Neural crest cell (in vitro differentiated cells): ENCODE measurements at regions not wholly inside any gene's neighbourhood (a gene's known extent, or its start where the extent isn't known, plus 50 kb on each side); places are given as distances from the start of the nearest gene placed in this dataset.
A peak's percentile ranks its signal among the peaks of the same experiment; 100 is the strongest.

Experiments used
- DNase-seq: peaks from one replicate; pipeline ENCODE4 v3.0.0; 2021; ENCODE audit warnings: low read depth, mixed read lengths, low spot score
- H3K27ac Mint-ChIP-seq: one replicate; pipeline ENCODE4 v1.8.0; 2021; ENCODE audit warnings: mild to moderate bottlenecking, mixed read lengths; ENCODE audit not compliant: unreplicated experiment
- H3K27me3 Mint-ChIP-seq: 2 replicates; pipeline ENCODE4 v1.8.0; 2021; ENCODE audit warnings: low read depth, mild to moderate bottlenecking, mixed read lengths
- H3K36me3 Mint-ChIP-seq: 2 replicates; pipeline ENCODE4 v1.8.0; 2021; ENCODE audit warnings: low read depth, mild to moderate bottlenecking, mixed read lengths
- H3K4me1 Mint-ChIP-seq: 2 replicates; pipeline ENCODE4 v1.8.0; 2021; ENCODE audit warnings: mixed read lengths
- H3K4me3 Mint-ChIP-seq: one replicate; pipeline ENCODE4 v1.8.0; 2021; ENCODE audit warnings: mild to moderate bottlenecking, mixed read lengths
- H3K9me3 Mint-ChIP-seq: 2 replicates; pipeline ENCODE4 v1.8.0; 2021; ENCODE audit warnings: mixed read lengths
- TF ChIP-seq, protein P1 (sequence below): fragments of 200-600 bp; sonication (generic); conservative IDR thresholded peaks from 2 replicates; pipeline ENCODE4 v1.5.0; 2021; ENCODE audit warnings: antibody characterized with exemption, mild to moderate bottlenecking

DNA sequence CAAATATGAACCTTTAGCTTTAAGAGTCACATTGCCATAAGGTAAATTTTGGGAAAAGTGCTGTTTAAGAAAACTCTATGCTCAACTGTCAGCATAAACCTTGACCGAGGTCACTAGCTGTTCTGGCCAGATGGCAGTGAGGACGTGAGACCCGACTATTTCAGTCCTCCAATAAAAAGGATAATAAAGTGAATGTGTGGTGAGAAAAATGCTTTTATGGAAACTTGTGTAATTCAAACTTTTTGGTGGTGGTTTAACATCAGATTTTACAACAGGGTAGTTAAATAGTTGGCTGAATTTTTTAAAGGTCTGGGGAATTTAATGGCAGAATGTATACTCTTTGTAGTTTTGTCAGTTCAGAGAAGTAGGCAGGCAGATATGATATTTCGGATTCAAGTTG, 391.1 kb downstream of the PMP22 start:
- TF ChIP-seq, protein P1, sequence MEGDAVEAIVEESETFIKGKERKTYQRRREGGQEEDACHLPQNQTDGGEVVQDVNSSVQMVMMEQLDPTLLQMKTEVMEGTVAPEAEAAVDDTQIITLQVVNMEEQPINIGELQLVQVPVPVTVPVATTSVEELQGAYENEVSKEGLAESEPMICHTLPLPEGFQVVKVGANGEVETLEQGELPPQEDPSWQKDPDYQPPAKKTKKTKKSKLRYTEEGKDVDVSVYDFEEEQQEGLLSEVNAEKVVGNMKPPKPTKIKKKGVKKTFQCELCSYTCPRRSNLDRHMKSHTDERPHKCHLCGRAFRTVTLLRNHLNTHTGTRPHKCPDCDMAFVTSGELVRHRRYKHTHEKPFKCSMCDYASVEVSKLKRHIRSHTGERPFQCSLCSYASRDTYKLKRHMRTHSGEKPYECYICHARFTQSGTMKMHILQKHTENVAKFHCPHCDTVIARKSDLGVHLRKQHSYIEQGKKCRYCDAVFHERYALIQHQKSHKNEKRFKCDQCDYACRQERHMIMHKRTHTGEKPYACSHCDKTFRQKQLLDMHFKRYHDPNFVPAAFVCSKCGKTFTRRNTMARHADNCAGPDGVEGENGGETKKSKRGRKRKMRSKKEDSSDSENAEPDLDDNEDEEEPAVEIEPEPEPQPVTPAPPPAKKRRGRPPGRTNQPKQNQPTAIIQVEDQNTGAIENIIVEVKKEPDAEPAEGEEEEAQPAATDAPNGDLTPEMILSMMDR = no peak
- DNase-seq = no peak
- Mint-ChIP-seq H3K9me3 (peaks cover 14% of the 10 kb centered on the region), H3K4me1 (peaks cover 4% of the 10 kb centered on the region), H3K27me3 (no peaks in the 10 kb centered on the region), H3K27ac (peak overlapping the region; percentile 5), H3K36me3 (peaks cover 8% of the 10 kb centered on the region), H3K4me3 (no peak overlapping the region)

DNA sequence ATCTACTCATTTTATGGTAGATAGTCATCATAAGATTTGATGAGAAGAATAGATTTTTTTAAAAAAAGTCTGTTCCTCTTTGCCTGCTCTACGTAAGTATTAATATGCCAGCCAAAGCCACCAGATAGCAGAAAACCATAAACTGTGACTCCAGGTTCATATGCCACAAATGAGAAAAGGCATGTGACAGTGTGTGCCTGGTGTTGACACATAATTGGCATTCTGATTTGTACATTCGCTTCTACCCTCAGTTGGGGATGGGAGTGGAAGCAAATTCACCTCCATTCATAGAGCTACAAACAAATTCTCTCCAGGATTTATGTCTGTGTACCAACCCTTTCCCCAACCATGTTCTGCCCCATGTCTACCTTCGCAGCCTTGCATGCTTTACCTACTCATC, 391.6 kb downstream of the PMP22 start:
- peaks cover 15% of the 10 kb centered on the region for H3K9me3 Mint-ChIP-seq
- H3K27me3 Mint-ChIP-seq = no peaks in the 10 kb centered on the region
- no peak overlapping the region for H3K27ac Mint-ChIP-seq

DNA sequence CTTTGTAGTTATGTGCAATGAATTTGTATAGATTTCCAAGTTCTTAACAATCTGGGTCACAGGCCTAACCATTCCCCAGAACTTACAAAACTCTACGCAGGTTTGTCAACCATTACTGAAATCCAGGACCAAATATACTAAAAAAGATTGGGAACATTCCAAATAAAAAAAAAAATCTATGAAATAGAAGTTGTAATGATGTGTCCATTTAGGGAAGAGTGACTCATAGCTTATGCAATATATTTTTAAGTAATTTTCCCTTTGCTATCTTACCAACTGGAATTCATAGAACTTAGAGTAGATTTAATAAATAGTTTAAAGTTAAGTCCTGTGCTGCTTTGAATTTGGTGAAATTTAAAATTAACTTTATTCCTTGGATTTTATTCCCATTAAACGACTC, 393.2 kb downstream of the PMP22 start:
- Mint-ChIP-seq H3K9me3 (peaks cover 18% of the 10 kb centered on the region), H3K27me3 (no peaks in the 10 kb centered on the region), H3K4me1 (peaks cover 4% of the 10 kb centered on the region), H3K4me3 (no peak overlapping the region), H3K27ac (no peak overlapping the region), H3K36me3 (peaks cover 8% of the 10 kb centered on the region)
- DNase-seq = no peak
- TF ChIP-seq, protein P1 = no peak

More for the DNA sequence above, 391.6 kb downstream of the PMP22 start:
- DNase-seq = no peak
- Mint-ChIP-seq H3K4me3 (no peak overlapping the region), H3K36me3 (peaks cover 8% of the 10 kb centered on the region), H3K4me1 (peaks cover 4% of the 10 kb centered on the region)
- TF ChIP-seq, protein P1 = no peak

DNA sequence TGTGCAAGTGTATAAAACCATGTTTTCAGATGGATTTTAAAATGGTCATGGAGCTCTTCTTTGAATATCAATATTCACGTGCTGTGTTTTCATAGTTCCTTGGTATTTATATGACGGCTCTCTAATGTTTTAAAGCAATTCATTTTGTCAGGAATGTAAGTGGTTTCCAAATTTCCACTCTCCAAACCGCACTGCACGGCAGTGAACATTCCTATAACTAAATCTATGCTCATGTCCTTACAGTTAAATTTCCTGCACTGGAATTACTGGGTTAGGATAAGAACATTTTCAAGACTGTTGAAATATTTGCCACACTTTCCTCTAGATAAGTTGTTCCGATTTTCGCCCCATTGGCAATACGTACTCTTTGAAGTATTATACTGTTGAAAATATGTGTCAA, 398.9 kb downstream of the PMP22 start:
- DNase-seq = no peak
- H3K27me3 Mint-ChIP-seq = no peaks in the 10 kb centered on the region
- H3K27ac Mint-ChIP-seq = no peak overlapping the region
- peaks cover 9% of the 10 kb centered on the region for H3K36me3 Mint-ChIP-seq
- H3K4me3 Mint-ChIP-seq = no peak overlapping the region
- H3K9me3 Mint-ChIP-seq = peaks cover 17% of the 10 kb centered on the region
- TF ChIP-seq, protein P1 = no peak
- H3K4me1 Mint-ChIP-seq = peaks cover 11% of the 10 kb centered on the region

DNA sequence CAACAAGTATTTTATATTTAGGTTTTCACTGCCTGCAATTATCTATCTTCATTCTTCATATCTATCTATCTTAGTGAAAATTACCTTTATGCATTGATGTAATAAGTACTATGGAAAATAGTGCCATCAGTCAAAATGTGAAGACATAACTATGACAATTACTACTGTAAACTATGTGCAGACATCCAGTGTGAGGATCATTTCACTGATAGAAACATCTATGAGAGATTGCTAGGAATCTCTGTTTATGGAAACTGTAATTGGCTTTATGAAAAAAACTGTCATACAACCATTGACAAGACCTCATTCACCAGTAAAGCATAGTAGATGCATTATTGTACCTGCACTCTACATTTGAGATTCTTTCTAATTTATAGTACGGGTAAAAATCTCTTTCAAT, 401.0 kb downstream of the PMP22 start:
- no peak overlapping the region for H3K27ac Mint-ChIP-seq
- peaks cover 13% of the 10 kb centered on the region for H3K9me3 Mint-ChIP-seq
- TF ChIP-seq, protein P1 = no peak
- no peaks in the 10 kb centered on the region for H3K27me3 Mint-ChIP-seq
- H3K4me1 Mint-ChIP-seq = peaks cover 30% of the 10 kb centered on the region
- DNase-seq = no peak
- no peak overlapping the region for H3K4me3 Mint-ChIP-seq
- peaks cover 11% of the 10 kb centered on the region for H3K36me3 Mint-ChIP-seq

DNA sequence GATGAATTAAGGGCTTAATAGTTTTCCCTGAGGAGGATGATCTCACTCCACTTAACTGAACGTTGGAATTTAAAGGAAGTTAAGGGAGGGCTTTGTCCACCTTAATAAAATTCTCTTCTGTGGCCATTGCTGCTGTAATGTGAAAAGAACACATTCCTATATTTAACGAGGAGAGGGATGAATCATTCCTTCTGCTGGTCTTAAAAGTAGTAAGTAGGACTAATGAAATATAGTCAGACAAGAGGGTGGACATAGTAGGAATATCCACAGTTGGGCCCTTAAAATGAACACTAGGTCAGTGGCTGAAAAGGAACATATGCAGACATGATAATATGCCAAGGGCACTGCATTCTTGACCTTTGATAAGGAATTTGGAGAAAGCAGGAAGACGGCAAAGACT, 405.6 kb downstream of the PMP22 start:
- Mint-ChIP-seq H3K36me3 (peaks cover 20% of the 10 kb centered on the region), H3K4me3 (no peak overlapping the region), H3K27ac (no peak overlapping the region), H3K27me3 (no peaks in the 10 kb centered on the region), H3K4me1 (peaks cover 51% of the 10 kb centered on the region), H3K9me3 (peaks cover 7% of the 10 kb centered on the region)
- TF ChIP-seq, protein P1 = no peak
- no peak for DNase-seq
